ENCODE measurements at regions not wholly inside any gene's neighbourhood (a gene's known extent, or its start where the extent isn't known, plus 50 kb on each side); places are given as distances from the start of the nearest gene placed in this dataset.

GRCh38 chr2:149715005-149715592, 127.5 kb upstream of the MMADHC start:
- DNase-seq (ENCODE audit: low read depth) = peak; percentile 61
- TF ChIP-seq CTCF (conservative IDR thresholded peaks at IDR 0.05; ENCODE audit: low read length) = peak; percentile 86
- no peak overlapping the region for H3K4me3 ChIP-seq (ENCODE audit: low read length)

- H3K4me3 ChIP-seq (ENCODE audit: low read length) = no peak overlapping the region
- TF ChIP-seq CTCF (conservative IDR thresholded peaks at IDR 0.05; ENCODE audit: low read length) = no peak
- no peak for DNase-seq (ENCODE audit: low read depth)
These were observed 122.1 kb upstream of the MMADHC start for GRCh38 chr2:149709496-149710263.

- H3K4me3 ChIP-seq (ENCODE audit: low read length) = no peak overlapping the region
- DNase-seq (ENCODE audit: low read depth) = no peak
- no peak for TF ChIP-seq CTCF (conservative IDR thresholded peaks at IDR 0.05; ENCODE audit: low read length)
These were observed 115.7 kb upstream of the MMADHC start for GRCh38 chr2:149703281-149703680.

GRCh38 chr2:149702571-149702970, 115.0 kb upstream of the MMADHC start:
- no peak for DNase-seq (ENCODE audit: low read depth)
- H3K4me3 ChIP-seq (ENCODE audit: low read length) = no peak overlapping the region
- no peak for TF ChIP-seq CTCF (conservative IDR thresholded peaks at IDR 0.05; ENCODE audit: low read length)

GRCh38 chr2:149701241-149701640, 113.7 kb upstream of the MMADHC start:
- TF ChIP-seq CTCF (conservative IDR thresholded peaks at IDR 0.05; ENCODE audit: low read length) = no peak
- no peak overlapping the region for H3K4me3 ChIP-seq (ENCODE audit: low read length)
- DNase-seq (ENCODE audit: low read depth) = no peak

GRCh38 chr2:149692961-149693396, 105.4 kb upstream of the MMADHC start:
- no peak for TF ChIP-seq CTCF (conservative IDR thresholded peaks at IDR 0.05; ENCODE audit: low read length)
- DNase-seq (ENCODE audit: low read depth) = peak; percentile 86
- no peak overlapping the region for H3K4me3 ChIP-seq (ENCODE audit: low read length)

GRCh38 chr2:149690825-149691224, 103.2 kb upstream of the MMADHC start:
- no peak overlapping the region for H3K4me3 ChIP-seq (ENCODE audit: low read length)
- DNase-seq (ENCODE audit: low read depth) = peak; percentile 63
- no peak for TF ChIP-seq CTCF (conservative IDR thresholded peaks at IDR 0.05; ENCODE audit: low read length)

Measured in AG10803 (cell line).